ENCODE measurements at regions not wholly inside any gene's neighbourhood (a gene's known extent, or its start where the extent isn't known, plus 50 kb on each side); places are given as distances from the start of the nearest gene placed in this dataset.

GRCh38 chr2:183927406-183928325, 670.7 kb upstream of the ZNF804A start:
- intact Hi-C loops (cut with DNase I): no loop called here
- DNase-seq: no peak
- no peaks in the 10 kb centered on the region for H3K9me3 ChIP-seq
- no peaks in the 10 kb centered on the region for H3K36me3 ChIP-seq
- H3K4me1 ChIP-seq: no peaks in the 10 kb centered on the region
- no peak for TF ChIP-seq POLR2A (IDR thresholded peaks at IDR 0.05)
- TF ChIP-seq, protein P1, sequence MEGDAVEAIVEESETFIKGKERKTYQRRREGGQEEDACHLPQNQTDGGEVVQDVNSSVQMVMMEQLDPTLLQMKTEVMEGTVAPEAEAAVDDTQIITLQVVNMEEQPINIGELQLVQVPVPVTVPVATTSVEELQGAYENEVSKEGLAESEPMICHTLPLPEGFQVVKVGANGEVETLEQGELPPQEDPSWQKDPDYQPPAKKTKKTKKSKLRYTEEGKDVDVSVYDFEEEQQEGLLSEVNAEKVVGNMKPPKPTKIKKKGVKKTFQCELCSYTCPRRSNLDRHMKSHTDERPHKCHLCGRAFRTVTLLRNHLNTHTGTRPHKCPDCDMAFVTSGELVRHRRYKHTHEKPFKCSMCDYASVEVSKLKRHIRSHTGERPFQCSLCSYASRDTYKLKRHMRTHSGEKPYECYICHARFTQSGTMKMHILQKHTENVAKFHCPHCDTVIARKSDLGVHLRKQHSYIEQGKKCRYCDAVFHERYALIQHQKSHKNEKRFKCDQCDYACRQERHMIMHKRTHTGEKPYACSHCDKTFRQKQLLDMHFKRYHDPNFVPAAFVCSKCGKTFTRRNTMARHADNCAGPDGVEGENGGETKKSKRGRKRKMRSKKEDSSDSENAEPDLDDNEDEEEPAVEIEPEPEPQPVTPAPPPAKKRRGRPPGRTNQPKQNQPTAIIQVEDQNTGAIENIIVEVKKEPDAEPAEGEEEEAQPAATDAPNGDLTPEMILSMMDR (IDR thresholded peaks at IDR 0.05): no peak
- no peaks in the 10 kb centered on the region for H3K27me3 ChIP-seq
- no peak overlapping the region for H3K4me3 ChIP-seq (replicated peaks in 1 of 3)
- no peak overlapping the region for H3K27ac ChIP-seq
- 89% methylated on average over 4 of the region's 4 CpGs for WGBS, 2 donors

GRCh38 chr2:183935005-183935404, 663.3 kb upstream of the ZNF804A start:
- intact Hi-C loops (cut with DNase I): no loop called here
- no peaks in the 10 kb centered on the region for H3K36me3 ChIP-seq
- H3K9me3 ChIP-seq: no peaks in the 10 kb centered on the region
- H3K4me1 ChIP-seq: no peaks in the 10 kb centered on the region
- DNase-seq: no peak
- no peaks in the 10 kb centered on the region for H3K27me3 ChIP-seq
- TF ChIP-seq, protein P1 (IDR thresholded peaks at IDR 0.05): no peak
- TF ChIP-seq POLR2A (IDR thresholded peaks at IDR 0.05): no peak
- H3K4me3 ChIP-seq (replicated peaks in 1 of 3): no peak overlapping the region
- WGBS, 2 donors: 50 to 54% methylated on average over 3 of the region's 3 CpGs
- no peak overlapping the region for H3K27ac ChIP-seq

DNA sequence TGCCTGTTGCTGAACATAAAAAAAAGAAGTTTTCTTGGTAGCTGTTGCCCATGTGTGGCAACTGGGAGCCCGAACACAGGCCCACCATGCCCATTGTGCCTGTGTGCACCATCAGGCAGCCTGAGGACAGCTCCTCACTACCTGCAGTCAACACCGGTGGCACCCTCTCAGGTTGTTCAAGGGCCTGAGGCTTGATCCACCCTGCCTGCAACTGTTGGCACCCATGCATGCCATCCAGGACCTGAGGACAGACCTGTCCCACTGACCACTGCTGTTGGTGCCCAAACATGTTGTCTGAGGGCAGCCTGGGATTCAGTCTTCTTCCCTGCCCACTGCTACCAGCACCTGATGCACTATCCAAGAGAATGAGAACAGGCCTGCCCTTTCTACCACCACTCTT, 661.1 kb upstream of the ZNF804A start:
- H3K4me1 ChIP-seq: no peaks in the 10 kb centered on the region
- DNase-seq: no peak
- intact Hi-C loops (cut with DNase I): no loop called here
- H3K27me3 ChIP-seq: no peaks in the 10 kb centered on the region
- no peak overlapping the region for H3K27ac ChIP-seq
- TF ChIP-seq, protein P1 (IDR thresholded peaks at IDR 0.05): no peak
- no peak for TF ChIP-seq POLR2A (IDR thresholded peaks at IDR 0.05)
- no peaks in the 10 kb centered on the region for H3K9me3 ChIP-seq
- WGBS, 2 donors: 98% methylated on average over 2 of the region's 2 CpGs
- no peaks in the 10 kb centered on the region for H3K36me3 ChIP-seq
- no peak overlapping the region for H3K4me3 ChIP-seq (replicated peaks in 1 of 3)

- TF ChIP-seq POLR2A (IDR thresholded peaks at IDR 0.05): no peak
- TF ChIP-seq, protein P1 (IDR thresholded peaks at IDR 0.05): no peak
- intact Hi-C loops (cut with DNase I): no loop called here
- Histone ChIP-seq H3K4me3 (replicated peaks in 1 of 3) (no peak overlapping the region), H3K36me3 (no peaks in the 10 kb centered on the region), H3K27ac (no peak overlapping the region), H3K4me1 (no peaks in the 10 kb centered on the region), H3K27me3 (no peaks in the 10 kb centered on the region), H3K9me3 (no peaks in the 10 kb centered on the region)
- DNase-seq: no peak
Observed at GRCh38 chr2:183946193-183946592, 652.1 kb upstream of the ZNF804A start.

DNA sequence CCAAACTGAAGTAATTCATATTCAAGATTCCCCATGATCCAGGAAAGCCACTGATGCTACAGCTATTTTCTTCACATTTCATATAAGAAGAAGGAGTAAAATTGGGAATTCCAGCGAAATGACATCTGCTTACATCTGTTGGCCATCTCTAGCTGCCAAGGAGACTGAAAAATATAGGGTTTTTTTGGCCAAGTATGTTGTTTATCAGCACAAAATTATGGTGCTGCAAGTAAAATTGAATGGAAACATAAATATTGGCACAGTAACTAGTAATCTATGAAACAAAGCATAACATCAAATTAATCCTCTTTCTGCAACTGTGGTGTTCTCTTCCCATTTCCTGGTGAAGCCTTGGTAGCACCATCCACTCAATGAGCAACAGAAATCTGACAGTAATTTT, 649.5 kb upstream of the ZNF804A start:
- Histone ChIP-seq H3K9me3 (no peaks in the 10 kb centered on the region), H3K27ac (no peak overlapping the region), H3K27me3 (no peaks in the 10 kb centered on the region), H3K4me3 (replicated peaks in 1 of 3) (no peak overlapping the region), H3K4me1 (no peaks in the 10 kb centered on the region), H3K36me3 (no peaks in the 10 kb centered on the region)
- TF ChIP-seq, protein P1 (IDR thresholded peaks at IDR 0.05): no peak
- TF ChIP-seq POLR2A (IDR thresholded peaks at IDR 0.05): no peak
- 82 to 83% methylated on average over 1 of the region's 1 CpG for WGBS, 2 donors
- DNase-seq: no peak
- intact Hi-C loops (cut with DNase I): no loop called here

Measured in thyroid gland (tissue), 4 donors.